CD14-positive monocyte (primary cell): ENCODE measurements at regions not wholly inside any gene's neighbourhood (a gene's known extent, or its start where the extent isn't known, plus 50 kb on each side); places are given as distances from the start of the nearest gene placed in this dataset.

Experiments used
- DNase-seq, 3 donors: peaks; one replicate each; pipeline ENCODE4 v3.0.0-alpha.2; 2011 to 2022
- H2AFZ ChIP-seq: 2 replicates; pipeline ENCODE4 v1.6.0; 2012; ENCODE audit warnings: mild to moderate bottlenecking, low read depth, low read length, inconsistent platforms; ENCODE audit not compliant: insufficient read depth, poor library complexity, severe bottlenecking
- H3K27ac ChIP-seq, 2 donors: 1 replicate in 1 of 2; 2 replicates in 1 of 2; pipeline ENCODE4 v1.5.1; 2012 to 2013; ENCODE audit warnings: low read length in 2 of 2, control low read depth in 1 of 2, inconsistent platforms in 1 of 2, low read depth in 1 of 2, mild to moderate bottlenecking in 1 of 2
- H3K27me3 ChIP-seq, 2 donors: one replicate each; pipeline versions ENCODE4 v1.6.0 to v1.6.1; 2011 to 2013; ENCODE audit warnings: low read length in 2 of 2; ENCODE audit not compliant: control insufficient read depth in 2 of 2, insufficient read depth in 2 of 2
- H3K36me3 ChIP-seq, 2 donors: replicated peaks in 1 of 2; 1 replicate in 1 of 2; 2 replicates in 1 of 2; pipeline versions ENCODE4 v1.5.1 to v1.6.1; 2012 to 2013; ENCODE audit warnings: low read length in 2 of 2, control low read depth in 1 of 2, inconsistent platforms in 1 of 2, mild to moderate bottlenecking in 1 of 2; ENCODE audit not compliant: insufficient read depth in 2 of 2, control insufficient read depth in 1 of 2
- H3K4me1 ChIP-seq, 2 donors: 1 replicate in 1 of 2; 2 replicates in 1 of 2; pipeline versions ENCODE4 v1.5.1 to v1.6.1; 2012 to 2013; ENCODE audit warnings: low read length in 2 of 2, control low read depth in 1 of 2, inconsistent platforms in 1 of 2, mild to moderate bottlenecking in 1 of 2, moderate library complexity in 1 of 2; ENCODE audit not compliant: insufficient read depth in 2 of 2, control insufficient read depth in 1 of 2
- H3K4me2 ChIP-seq: replicated peaks from 2 replicates; pipeline ENCODE3; 2012; ENCODE audit warnings: low read length, moderate library complexity, mild to moderate bottlenecking; ENCODE audit not compliant: poor library complexity, severe bottlenecking; ENCODE audit errors: extremely low read depth
- H3K4me3 ChIP-seq, 3 experiments: fragments of 200-600 bp in 1 of 3; sonication (generic) in 1 of 3; replicated peaks in 1 of 3; 1 replicate in 2 of 3; 2 replicates in 1 of 3; pipeline ENCODE4 v1.5.1; 2011 to 2013; ENCODE audit warnings: low read length in 3 of 3, mild to moderate bottlenecking in 3 of 3, control low read depth in 2 of 3, low read depth in 2 of 3, inconsistent platforms in 1 of 3, moderate library complexity in 1 of 3
- H3K79me2 ChIP-seq: 2 replicates; pipeline ENCODE4 v1.6.0; 2012; ENCODE audit warnings: mild to moderate bottlenecking, control low read depth, inconsistent platforms, low read length, moderate library complexity; ENCODE audit not compliant: insufficient read depth
- H3K9ac ChIP-seq: 2 replicates; pipeline ENCODE4 v1.6.0; 2017; ENCODE audit warnings: low read length, mild to moderate bottlenecking; ENCODE audit not compliant: insufficient read depth, poor library complexity, severe bottlenecking
- H3K9me3 ChIP-seq, 2 donors: replicated peaks in 1 of 2; 1 replicate in 1 of 2; 2 replicates in 1 of 2; pipeline versions ENCODE4 v1.5.1 to v1.6.1; 2012 to 2013; ENCODE audit warnings: low read length in 2 of 2, control low read depth in 1 of 2; ENCODE audit not compliant: control insufficient read depth in 1 of 2, insufficient read depth in 1 of 2
- H4K20me1 ChIP-seq: 2 replicates; pipeline ENCODE4 v1.6.0; 2012; ENCODE audit warnings: mild to moderate bottlenecking, low read length, control low read depth, moderate library complexity; ENCODE audit not compliant: insufficient read depth
- H3K27ac Mint-ChIP-seq, 7 donors: one replicate each; pipeline ENCODE4 v1.8.0; 2020; ENCODE audit warnings: mild to moderate bottlenecking in 7 of 7, mixed read lengths in 7 of 7, moderate library complexity in 6 of 7, inconsistent platforms in 2 of 7
- H3K27me3 Mint-ChIP-seq, 3 donors: one replicate each; pipeline ENCODE4 v1.8.0; 2021 to 2022; ENCODE audit warnings: low read depth in 3 of 3, mild to moderate bottlenecking in 3 of 3, mixed read lengths in 3 of 3, moderate library complexity in 3 of 3, inconsistent platforms in 1 of 3
- H3K36me3 Mint-ChIP-seq, 2 donors: one replicate each; pipeline ENCODE4 v1.8.0; 2020; ENCODE audit warnings: mixed read lengths in 2 of 2, inconsistent platforms in 1 of 2, mild to moderate bottlenecking in 1 of 2
- H3K4me1 Mint-ChIP-seq: one replicate; pipeline ENCODE4 v1.8.0; 2020; ENCODE audit warnings: mild to moderate bottlenecking, mixed read lengths
- H3K4me3 Mint-ChIP-seq, 2 donors: one replicate each; pipeline ENCODE4 v1.8.0; 2020; ENCODE audit warnings: mild to moderate bottlenecking in 2 of 2, mixed read lengths in 2 of 2, moderate library complexity in 1 of 2
- H3K9me3 Mint-ChIP-seq, 7 donors: one replicate each; pipeline ENCODE4 v1.8.0; 2020 to 2022; ENCODE audit warnings: mixed read lengths in 7 of 7, mild to moderate bottlenecking in 6 of 7, moderate library complexity in 6 of 7, inconsistent platforms in 2 of 7
- CTCF ChIP-seq: fragments of 200-600 bp; IDR thresholded peaks from one replicate; pipeline ENCODE4 v1.8.0; 2022; ENCODE audit warnings: antibody characterized with exemption, mild to moderate bottlenecking
- WGBS: methylation state at CpG from one replicate; pipeline ENCODE4 v1.1.5; 2013; ENCODE audit warnings: missing lambda C conversion rate; ENCODE audit not compliant: insufficient coverage; 5-methylcytosine and 5-hydroxymethylcytosine counted together
- intact Hi-C, 2 donors: fragments of 100-400 bp; cut with micrococcal nuclease; formaldehyde crosslinking; loops; one replicate each; pipeline versions ENCODE4 v1.15.0 to v1.15.1; 2023

- H3K4me1 Mint-ChIP-seq: no peaks in the 10 kb centered on the region
- DNase-seq: no peak
- no peaks in the 10 kb centered on the region for H3K9me3 ChIP-seq
- H3K27ac Mint-ChIP-seq: peak overlapping the region in 1 of 7 donors; percentile 55
- no peaks in the 10 kb centered on the region for H3K79me2 ChIP-seq
- no peak for TF ChIP-seq CTCF
- no peaks in the 10 kb centered on the region for H3K36me3 Mint-ChIP-seq
- no peaks in the 10 kb centered on the region for H3K36me3 ChIP-seq
- H3K4me3 ChIP-seq: no peak overlapping the region
- H3K27ac ChIP-seq: no peak overlapping the region
- peaks cover 0 to 1% (median 0%) of the 10 kb centered on the region in 3 donors for H3K27me3 Mint-ChIP-seq
- H3K9me3 Mint-ChIP-seq: peaks cover 0 to 4% (median 0%) of the 10 kb centered on the region in 7 donors
- H4K20me1 ChIP-seq: no peaks in the 10 kb centered on the region
- intact Hi-C loops: no loop called here
- no peaks in the 10 kb centered on the region for H3K27me3 ChIP-seq
- H3K4me2 ChIP-seq: no peak overlapping the region
- H3K4me1 ChIP-seq: no peaks in the 10 kb centered on the region
- H3K9ac ChIP-seq: no peak overlapping the region
- H3K4me3 Mint-ChIP-seq: no peak overlapping the region
- no peak overlapping the region for H2AFZ ChIP-seq
These were observed 227.4 kb upstream of the ZNF804A start for GRCh38 chr2:184370954-184371353.

- no peak for TF ChIP-seq CTCF
- no CpG with 5 or more reads among the region's 1 CpG for WGBS
- Histone ChIP-seq H3K36me3 (no peaks in the 10 kb centered on the region), H3K4me2 (no peak overlapping the region), H3K79me2 (no peaks in the 10 kb centered on the region), H3K27me3 (no peaks in the 10 kb centered on the region), H3K9ac (no peak overlapping the region), H3K4me3 (no peak overlapping the region), H3K27ac (no peak overlapping the region), H4K20me1 (no peaks in the 10 kb centered on the region), H3K9me3 (no peaks in the 10 kb centered on the region), H2AFZ (no peak overlapping the region), H3K4me1 (no peaks in the 10 kb centered on the region)
- no peak for DNase-seq
- Mint-ChIP-seq H3K4me1 (no peaks in the 10 kb centered on the region), H3K36me3 (no peaks in the 10 kb centered on the region), H3K27ac (no peak overlapping the region), H3K9me3 (peaks cover 0 to 4% (median 0%) of the 10 kb centered on the region in 7 donors), H3K4me3 (no peak overlapping the region), H3K27me3 (peaks cover 0 to 1% (median 0%) of the 10 kb centered on the region in 3 donors)
- intact Hi-C loops: no loop called here
These were observed 226.7 kb upstream of the ZNF804A start for GRCh38 chr2:184371641-184372040.
